Panc1 (cell line): ENCODE measurements at regions not wholly inside any gene's neighbourhood (a gene's known extent, or its start where the extent isn't known, plus 50 kb on each side); places are given as distances from the start of the nearest gene placed in this dataset.

ENCODE experiments used
- ATAC-seq: fragments of 200-7000 bp; cut with Tn5 transposase; 2 replicates; pipeline ENCODE4 v1.9.1; 2020; ENCODE audit warnings: mild to moderate bottlenecking, moderate library complexity
- BruUV-seq: library from RNA; stranded (reverse); fragments of 400-500 nt; replicated peaks from 2 replicates; lab custom pipeline; 2021; lab: Mats Ljungman, UMichigan
- CTCF ChIA-PET: fragments of 300-600 bp; sonication (Branson Sonifier 250); formaldehyde crosslinking; loops from one replicate; lab custom pipeline; 2022; ENCODE audit warnings: antibody characterized with exemption; lab: Charles Lee
- POLR2A ChIA-PET: fragments of 300-600 bp; sonication (Branson Sonifier 250); formaldehyde crosslinking; loops from one replicate; lab custom pipeline; 2022; ENCODE audit warnings: antibody characterized with exemption; lab: Charles Lee
- DNase-seq: peaks from one replicate; pipeline ENCODE4 v3.0.0-alpha.2; 2010; ENCODE audit warnings: low read depth, low spot score
- H3K27ac ChIP-seq: 2 replicates; pipeline ENCODE4 v1.5.1; 2011; ENCODE audit warnings: mild to moderate bottlenecking, low read length, inconsistent platforms
- H3K27me3 ChIP-seq: fragments of 200-500 bp; sonication (Bioruptor generic); 2 replicates; pipeline ENCODE4 v1.6.0; 2014; ENCODE audit warnings: low read length, inconsistent platforms; ENCODE audit not compliant: control insufficient read depth, insufficient read depth
- H3K36me3 ChIP-seq: fragments of 200-500 bp; sonication (Bioruptor generic); 2 replicates; pipeline ENCODE4 v1.5.1; 2014; ENCODE audit warnings: inconsistent platforms, mild to moderate bottlenecking, low read length, moderate library complexity; ENCODE audit not compliant: control insufficient read depth, insufficient read depth
- H3K4me1 ChIP-seq: 2 replicates; pipeline ENCODE4 v1.5.1; 2011; ENCODE audit warnings: inconsistent platforms, mild to moderate bottlenecking, low read length, moderate library complexity; ENCODE audit not compliant: control insufficient read depth, insufficient read depth
- H3K4me3 ChIP-seq, 2 experiments: 2 replicates each; pipeline ENCODE4 v1.5.1; 2011 to 2012; ENCODE audit warnings: low read depth in 2 of 2, low read length in 2 of 2, mild to moderate bottlenecking in 2 of 2, inconsistent platforms in 1 of 2, moderate library complexity in 1 of 2
- H3K9me3 ChIP-seq: fragments of 200-500 bp; sonication (Bioruptor generic); 2 replicates; pipeline ENCODE4 v1.5.1; 2014; ENCODE audit warnings: low read depth, mild to moderate bottlenecking, inconsistent platforms, low read length, moderate library complexity; ENCODE audit not compliant: control insufficient read depth, insufficient read depth
- CTCF ChIP-seq: fragments of 450-650 bp; IDR thresholded peaks from 2 replicates; pipeline ENCODE4 v1.5.1; 2017; ENCODE audit warnings: mild to moderate bottlenecking
- POLR2AphosphoS5 ChIP-seq: IDR thresholded peaks from 2 replicates; pipeline ENCODE4 v1.6.1; 2012; ENCODE audit warnings: mild to moderate bottlenecking, low read depth, low read length, moderate library complexity
- SIN3A ChIP-seq: IDR thresholded peaks from 2 replicates; pipeline ENCODE4 v1.6.1; 2012; ENCODE audit warnings: low read depth, mild to moderate bottlenecking, low read length, moderate library complexity, borderline replicate concordance; ENCODE audit not compliant: insufficient read depth
- TCF7L2 ChIP-seq: IDR thresholded peaks from 2 replicates; pipeline ENCODE4 v1.6.1; 2011; ENCODE audit warnings: mild to moderate bottlenecking, low read depth, low read length, inconsistent platforms
- in situ Hi-C: cut with HindIII; loops from 2 replicates; pipeline ENCODE4 v1.10.0; 2016; ENCODE audit warnings: low sequenced_read_pairs, low pct_unique_long_range_greater_than_20kb
- intact Hi-C: fragments of 100-400 bp; cut with micrococcal nuclease; formaldehyde crosslinking; loops from one replicate; pipeline ENCODE4 v1.10.0; 2022; ENCODE audit not compliant: unreplicated experiment
- TF ChIP-seq, protein P1 (sequence below), 2 experiments: IDR thresholded peaks; 2 replicates each; pipeline ENCODE4 v1.6.1; 2011 to 2012; ENCODE audit warnings: low read depth in 2 of 2, control low read depth in 1 of 2, low read length in 1 of 2, mild to moderate bottlenecking in 1 of 2, moderate library complexity in 1 of 2; ENCODE audit not compliant: insufficient read depth in 1 of 2

GRCh38 chr9:89773170-89773569 is 168.4 kb downstream of the GADD45G start:
- CTCF ChIA-PET, result no interaction called here
- H3K27me3 ChIP-seq, result no peaks in the 10 kb centered on the region
- POLR2A ChIA-PET, result no interaction called here

GRCh38 chr9:89774858-89775370 is 170.1 kb downstream of the GADD45G start:
- CTCF ChIA-PET, result no interaction called here
- DNase-seq, result no peak
- H3K4me3 ChIP-seq, result no peak overlapping the region
- intact Hi-C loops, result no loop called here
- TF ChIP-seq SIN3A, result no peak
- TF ChIP-seq, protein P1, sequence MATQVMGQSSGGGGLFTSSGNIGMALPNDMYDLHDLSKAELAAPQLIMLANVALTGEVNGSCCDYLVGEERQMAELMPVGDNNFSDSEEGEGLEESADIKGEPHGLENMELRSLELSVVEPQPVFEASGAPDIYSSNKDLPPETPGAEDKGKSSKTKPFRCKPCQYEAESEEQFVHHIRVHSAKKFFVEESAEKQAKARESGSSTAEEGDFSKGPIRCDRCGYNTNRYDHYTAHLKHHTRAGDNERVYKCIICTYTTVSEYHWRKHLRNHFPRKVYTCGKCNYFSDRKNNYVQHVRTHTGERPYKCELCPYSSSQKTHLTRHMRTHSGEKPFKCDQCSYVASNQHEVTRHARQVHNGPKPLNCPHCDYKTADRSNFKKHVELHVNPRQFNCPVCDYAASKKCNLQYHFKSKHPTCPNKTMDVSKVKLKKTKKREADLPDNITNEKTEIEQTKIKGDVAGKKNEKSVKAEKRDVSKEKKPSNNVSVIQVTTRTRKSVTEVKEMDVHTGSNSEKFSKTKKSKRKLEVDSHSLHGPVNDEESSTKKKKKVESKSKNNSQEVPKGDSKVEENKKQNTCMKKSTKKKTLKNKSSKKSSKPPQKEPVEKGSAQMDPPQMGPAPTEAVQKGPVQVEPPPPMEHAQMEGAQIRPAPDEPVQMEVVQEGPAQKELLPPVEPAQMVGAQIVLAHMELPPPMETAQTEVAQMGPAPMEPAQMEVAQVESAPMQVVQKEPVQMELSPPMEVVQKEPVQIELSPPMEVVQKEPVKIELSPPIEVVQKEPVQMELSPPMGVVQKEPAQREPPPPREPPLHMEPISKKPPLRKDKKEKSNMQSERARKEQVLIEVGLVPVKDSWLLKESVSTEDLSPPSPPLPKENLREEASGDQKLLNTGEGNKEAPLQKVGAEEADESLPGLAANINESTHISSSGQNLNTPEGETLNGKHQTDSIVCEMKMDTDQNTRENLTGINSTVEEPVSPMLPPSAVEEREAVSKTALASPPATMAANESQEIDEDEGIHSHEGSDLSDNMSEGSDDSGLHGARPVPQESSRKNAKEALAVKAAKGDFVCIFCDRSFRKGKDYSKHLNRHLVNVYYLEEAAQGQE (IDR thresholded peaks at IDR 0.05; ENCODE audit: insufficient read depth in 1 of 2, low read depth in 2 of 2, low read length in 1 of 2), result no peak
- TF ChIP-seq TCF7L2, result no peak
- no peak for TF ChIP-seq CTCF
- TF ChIP-seq POLR2AphosphoS5, result no peak
- H3K36me3 ChIP-seq, result no peaks in the 10 kb centered on the region
- H3K27me3 ChIP-seq, result no peaks in the 10 kb centered on the region
- no peak overlapping the region for H3K27ac ChIP-seq
- POLR2A ChIA-PET, result no interaction called here
- no peaks in the 10 kb centered on the region for H3K4me1 ChIP-seq
- in situ Hi-C loops, result no loop called here
- no peaks in the 10 kb centered on the region for H3K9me3 ChIP-seq
- no peak for ATAC-seq
- no TSS peak for BruUV-seq

More at GRCh38 chr9:89773170-89773569, 168.4 kb downstream of the GADD45G start:
- no TSS peak for BruUV-seq
- Histone ChIP-seq H3K4me1 (no peaks in the 10 kb centered on the region), H3K27ac (no peak overlapping the region), H3K36me3 (no peaks in the 10 kb centered on the region), H3K4me3 (no peak overlapping the region), H3K9me3 (no peaks in the 10 kb centered on the region)
- in situ Hi-C loops (no loop called here), intact Hi-C loops (no loop called here)
- TF ChIP-seq POLR2AphosphoS5 (no peak), CTCF (no peak), TCF7L2 (no peak), SIN3A (no peak)
- TF ChIP-seq, protein P1 (IDR thresholded peaks at IDR 0.05; ENCODE audit: insufficient read depth in 1 of 2, low read depth in 2 of 2, low read length in 1 of 2), result no peak
- ATAC-seq (no peak), DNase-seq (no peak)
